Stimulated activated CD8-positive, alpha-beta memory T cell treated with anti-CD3 and anti-CD28 coated beads, Interleukin-12 subunit alpha, Interleukin-12 subunit beta, amount 100 ng/mL, for 24 hours (primary cell): ENCODE measurements at regions not wholly inside any gene's neighbourhood (a gene's known extent, or its start where the extent isn't known, plus 50 kb on each side); places are given as distances from the start of the nearest gene placed in this dataset.
"Not testable (repeated sequence)": the region's sequence is repeated elsewhere in the genome, so short reads cannot be mapped to it uniquely, and the experiment has no call there.

Source experiments
- DNase-seq: peaks from one replicate; pipeline ENCODE4 v3.0.0-alpha.2; 2020; ENCODE audit errors: extremely low read depth

- no peak for DNase-seq
Observed at GRCh38 chr12:75868501-75868900, 163.1 kb downstream of the PHLDA1 start.

- DNase-seq = no peak
Observed at GRCh38 chr12:75865315-75865714, 166.3 kb downstream of the PHLDA1 start.

GRCh38 chr12:75864161-75864560 is 167.4 kb downstream of the PHLDA1 start:
- DNase-seq = no peak

- DNase-seq = no peak
Observed at GRCh38 chr12:75863533-75863932, 168.0 kb downstream of the PHLDA1 start.

GRCh38 chr12:75862692-75863471 is 168.7 kb downstream of the PHLDA1 start:
- no peak for DNase-seq

GRCh38 chr12:75859868-75860267 is 171.7 kb downstream of the PHLDA1 start:
- DNase-seq = no peak

GRCh38 chr12:75856235-75856634 is 175.3 kb downstream of the PHLDA1 start:
- DNase-seq = no peak

GRCh38 chr12:75855360-75855759 is 176.2 kb downstream of the PHLDA1 start:
- DNase-seq = no peak

GRCh38 chr12:75854681-75855309 is 176.8 kb downstream of the PHLDA1 start:
- no peak for DNase-seq

GRCh38 chr12:75854137-75854536 is 177.4 kb downstream of the PHLDA1 start:
- DNase-seq = not testable (repeated sequence)

- DNase-seq = no peak
Observed at GRCh38 chr12:75853626-75854025, 177.9 kb downstream of the PHLDA1 start.

- DNase-seq = no peak
Observed at GRCh38 chr12:75852956-75853355, 178.6 kb downstream of the PHLDA1 start.

- no peak for DNase-seq
Observed at GRCh38 chr12:75852143-75852542, 179.4 kb downstream of the PHLDA1 start.

- DNase-seq = no peak
Observed at GRCh38 chr12:75850721-75851462, 180.7 kb downstream of the PHLDA1 start.

GRCh38 chr12:75848961-75849360 is 182.6 kb downstream of the PHLDA1 start:
- DNase-seq = no peak

GRCh38 chr12:75848431-75848925 is 183.1 kb downstream of the PHLDA1 start:
- DNase-seq = no peak

GRCh38 chr12:75846102-75846501 is 185.5 kb downstream of the PHLDA1 start:
- no peak for DNase-seq

- no peak for DNase-seq
Observed at GRCh38 chr12:75844985-75845384, 186.6 kb downstream of the PHLDA1 start.

GRCh38 chr12:75844049-75844770 is 187.4 kb downstream of the PHLDA1 start:
- DNase-seq = no peak

GRCh38 chr12:75842090-75842489 is 189.5 kb downstream of the PHLDA1 start:
- DNase-seq = no peak

- DNase-seq = no peak
Observed at GRCh38 chr12:75840994-75841355, 190.6 kb downstream of the PHLDA1 start.

GRCh38 chr12:75838309-75838708 is 193.3 kb downstream of the PHLDA1 start:
- no peak for DNase-seq
